ENCODE measurements at regions not wholly inside any gene's neighbourhood (a gene's known extent, or its start where the extent isn't known, plus 50 kb on each side); places are given as distances from the start of the nearest gene placed in this dataset.

GRCh38 chr3:4233488-4233887 is 69.7 kb upstream of the SETMAR start:
- WGBS, 2 donors: 51 to 62% methylated on average over 2 of the region's 2 CpGs
- H3K27ac ChIP-seq: no peak overlapping the region
- DNase-seq (ENCODE audit: low spot score in 2 of 2): no peak
- H3K36me3 ChIP-seq: no peaks in the 10 kb centered on the region
- H3K27me3 ChIP-seq: no peaks in the 10 kb centered on the region
- TF ChIP-seq POLR2A (IDR thresholded peaks at IDR 0.05) (no peak), EP300 (IDR thresholded peaks at IDR 0.05) (no peak)
- TF ChIP-seq, protein P1, sequence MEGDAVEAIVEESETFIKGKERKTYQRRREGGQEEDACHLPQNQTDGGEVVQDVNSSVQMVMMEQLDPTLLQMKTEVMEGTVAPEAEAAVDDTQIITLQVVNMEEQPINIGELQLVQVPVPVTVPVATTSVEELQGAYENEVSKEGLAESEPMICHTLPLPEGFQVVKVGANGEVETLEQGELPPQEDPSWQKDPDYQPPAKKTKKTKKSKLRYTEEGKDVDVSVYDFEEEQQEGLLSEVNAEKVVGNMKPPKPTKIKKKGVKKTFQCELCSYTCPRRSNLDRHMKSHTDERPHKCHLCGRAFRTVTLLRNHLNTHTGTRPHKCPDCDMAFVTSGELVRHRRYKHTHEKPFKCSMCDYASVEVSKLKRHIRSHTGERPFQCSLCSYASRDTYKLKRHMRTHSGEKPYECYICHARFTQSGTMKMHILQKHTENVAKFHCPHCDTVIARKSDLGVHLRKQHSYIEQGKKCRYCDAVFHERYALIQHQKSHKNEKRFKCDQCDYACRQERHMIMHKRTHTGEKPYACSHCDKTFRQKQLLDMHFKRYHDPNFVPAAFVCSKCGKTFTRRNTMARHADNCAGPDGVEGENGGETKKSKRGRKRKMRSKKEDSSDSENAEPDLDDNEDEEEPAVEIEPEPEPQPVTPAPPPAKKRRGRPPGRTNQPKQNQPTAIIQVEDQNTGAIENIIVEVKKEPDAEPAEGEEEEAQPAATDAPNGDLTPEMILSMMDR (IDR thresholded peaks at IDR 0.05): no peak
- H3K4me3 ChIP-seq: no peak overlapping the region
- H3K9me3 ChIP-seq: peaks cover 0 to 6% (median 0%) of the 10 kb centered on the region in 4 donors
- H3K4me1 ChIP-seq: no peaks in the 10 kb centered on the region

- Histone ChIP-seq H3K4me3 (no peak overlapping the region), H3K27me3 (no peaks in the 10 kb centered on the region), H3K9me3 (peaks cover 0 to 16% (median 0%) of the 10 kb centered on the region in 4 donors), H3K36me3 (no peaks in the 10 kb centered on the region), H3K27ac (no peak overlapping the region), H3K4me1 (no peaks in the 10 kb centered on the region)
- no peak for DNase-seq (ENCODE audit: low spot score in 2 of 2)
- no peak for TF ChIP-seq POLR2A (IDR thresholded peaks at IDR 0.05)
- WGBS, 2 donors: 56 to 61% methylated on average over 2 of the region's 2 CpGs
Observed at GRCh38 chr3:4234889-4235288, 68.3 kb upstream of the SETMAR start.

- Histone ChIP-seq H3K36me3 (no peaks in the 10 kb centered on the region), H3K4me1 (no peaks in the 10 kb centered on the region), H3K27ac (no peak overlapping the region), H3K4me3 (no peak overlapping the region), H3K27me3 (no peaks in the 10 kb centered on the region), H3K9me3 (peaks cover 0 to 16% (median 0%) of the 10 kb centered on the region in 4 donors)
- 81 to 85% methylated on average over 3 of the region's 3 CpGs for WGBS, 2 donors
- TF ChIP-seq, protein P1 (IDR thresholded peaks at IDR 0.05): no peak
- no peak for TF ChIP-seq EP300 (IDR thresholded peaks at IDR 0.05)
- TF ChIP-seq POLR2A (IDR thresholded peaks at IDR 0.05): no peak
- no peak for DNase-seq (ENCODE audit: low spot score in 2 of 2)
Observed at GRCh38 chr3:4235690-4236089, 67.5 kb upstream of the SETMAR start.

- 87 to 89% methylated on average over 8 of the region's 8 CpGs for WGBS, 2 donors
Observed at GRCh38 chr3:4241595-4242170, 61.5 kb upstream of the SETMAR start.

GRCh38 chr3:4245671-4246070 is 57.5 kb upstream of the SETMAR start:
- Histone ChIP-seq H3K27ac (no peak overlapping the region), H3K36me3 (no peaks in the 10 kb centered on the region), H3K4me3 (no peak overlapping the region), H3K9me3 (no peaks in the 10 kb centered on the region), H3K27me3 (no peaks in the 10 kb centered on the region), H3K4me1 (no peaks in the 10 kb centered on the region)
- DNase-seq (ENCODE audit: low spot score in 2 of 2): no peak
- no peak for TF ChIP-seq EP300 (IDR thresholded peaks at IDR 0.05)
- no peak for TF ChIP-seq POLR2A (IDR thresholded peaks at IDR 0.05)
- TF ChIP-seq, protein P1 (IDR thresholded peaks at IDR 0.05): no peak
- 79 to 80% methylated on average over 9 of the region's 9 CpGs for WGBS, 2 donors

More at GRCh38 chr3:4241595-4242170, 61.5 kb upstream of the SETMAR start:
- no peak overlapping the region for H3K27ac ChIP-seq
- H3K9me3 ChIP-seq: peaks cover 0 to 16% (median 0%) of the 10 kb centered on the region in 4 donors
- no peak for DNase-seq (ENCODE audit: low spot score in 2 of 2)
- no peaks in the 10 kb centered on the region for H3K27me3 ChIP-seq
- no peaks in the 10 kb centered on the region for H3K36me3 ChIP-seq
- H3K4me3 ChIP-seq: no peak overlapping the region
- TF ChIP-seq POLR2A (IDR thresholded peaks at IDR 0.05) (no peak), EP300 (IDR thresholded peaks at IDR 0.05) (no peak)
- TF ChIP-seq, protein P1 (IDR thresholded peaks at IDR 0.05): no peak
- no peaks in the 10 kb centered on the region for H3K4me1 ChIP-seq

DNA sequence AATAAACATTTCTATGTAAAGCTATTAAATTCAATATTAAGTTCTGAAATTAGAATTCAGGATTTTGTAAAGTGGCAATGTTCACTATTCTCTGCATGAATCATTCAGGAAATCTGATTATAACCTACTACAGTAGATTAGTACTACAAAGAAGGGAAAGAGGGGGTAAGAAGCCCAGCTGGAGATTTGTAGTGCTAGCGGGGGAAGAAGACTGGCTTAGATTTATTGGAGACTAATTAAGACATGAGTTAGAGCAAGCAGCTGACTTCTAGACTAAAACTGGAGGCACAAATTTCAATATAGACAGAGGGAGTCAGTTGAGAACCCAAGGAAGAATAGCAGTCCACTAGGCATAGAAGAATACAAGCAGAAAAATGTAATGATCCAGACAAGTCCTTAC is 55.8 kb upstream of the SETMAR start:
- 81 to 88% methylated on average over 1 of the region's 1 CpG for WGBS, 2 donors
- no peak overlapping the region for H3K27ac ChIP-seq
- no peaks in the 10 kb centered on the region for H3K4me1 ChIP-seq
- H3K36me3 ChIP-seq: no peaks in the 10 kb centered on the region
- no peaks in the 10 kb centered on the region for H3K9me3 ChIP-seq
- no peak for DNase-seq (ENCODE audit: low spot score in 2 of 2)
- H3K4me3 ChIP-seq: no peak overlapping the region
- no peaks in the 10 kb centered on the region for H3K27me3 ChIP-seq
- no peak for TF ChIP-seq POLR2A (IDR thresholded peaks at IDR 0.05)
- TF ChIP-seq, protein P1 (IDR thresholded peaks at IDR 0.05): no peak
- TF ChIP-seq EP300 (IDR thresholded peaks at IDR 0.05): no peak

Measured in tibial nerve (tissue), 4 donors.